ENCODE measurements at regions not wholly inside any gene's neighbourhood (a gene's known extent, or its start where the extent isn't known, plus 50 kb on each side); places are given as distances from the start of the nearest gene placed in this dataset.

- TF ChIP-seq EZH2 (IDR thresholded peaks at IDR 0.05; ENCODE audit: borderline replicate concordance, low read length) (no peak), CTCF (conservative IDR thresholded peaks at IDR 0.05 in 1 of 2, IDR thresholded peaks at IDR 0.05 in 1 of 2; ENCODE audit: extremely low read depth in 1 of 2, insufficient read depth in 1 of 2, low read depth in 1 of 2, low read length in 2 of 2) (no peak)
These were observed 60.3 kb upstream of the SYT1 start for GRCh38 chr12:78804262-78804661.

Data from mammary epithelial cell (primary cell).